ENCODE measurements at regions not wholly inside any gene's neighbourhood (a gene's known extent, or its start where the extent isn't known, plus 50 kb on each side); places are given as distances from the start of the nearest gene placed in this dataset.
"Not testable (repeated sequence)": the region's sequence is repeated elsewhere in the genome, so short reads cannot be mapped to it uniquely, and the experiment has no call there.

- ATAC-seq (ENCODE audit: low FRiP score in 2 of 2) (no peak), DNase-seq (no peak)
- Histone ChIP-seq H3K4me3 (no peak overlapping the region), H3K27ac (no peak overlapping the region), H3K4me1 (no peaks in the 10 kb centered on the region), H3K36me3 (no peaks in the 10 kb centered on the region), H3K27me3 (no peaks in the 10 kb centered on the region), H3K9me3 (no peaks in the 10 kb centered on the region)
- WGBS, 2 donors: 68 to 75% methylated on average over 3 of the region's 3 CpGs
- TF ChIP-seq POLR2A (IDR thresholded peaks at IDR 0.05): no peak
- TF ChIP-seq EP300 (IDR thresholded peaks at IDR 0.05): no peak
- TF ChIP-seq, protein P1, sequence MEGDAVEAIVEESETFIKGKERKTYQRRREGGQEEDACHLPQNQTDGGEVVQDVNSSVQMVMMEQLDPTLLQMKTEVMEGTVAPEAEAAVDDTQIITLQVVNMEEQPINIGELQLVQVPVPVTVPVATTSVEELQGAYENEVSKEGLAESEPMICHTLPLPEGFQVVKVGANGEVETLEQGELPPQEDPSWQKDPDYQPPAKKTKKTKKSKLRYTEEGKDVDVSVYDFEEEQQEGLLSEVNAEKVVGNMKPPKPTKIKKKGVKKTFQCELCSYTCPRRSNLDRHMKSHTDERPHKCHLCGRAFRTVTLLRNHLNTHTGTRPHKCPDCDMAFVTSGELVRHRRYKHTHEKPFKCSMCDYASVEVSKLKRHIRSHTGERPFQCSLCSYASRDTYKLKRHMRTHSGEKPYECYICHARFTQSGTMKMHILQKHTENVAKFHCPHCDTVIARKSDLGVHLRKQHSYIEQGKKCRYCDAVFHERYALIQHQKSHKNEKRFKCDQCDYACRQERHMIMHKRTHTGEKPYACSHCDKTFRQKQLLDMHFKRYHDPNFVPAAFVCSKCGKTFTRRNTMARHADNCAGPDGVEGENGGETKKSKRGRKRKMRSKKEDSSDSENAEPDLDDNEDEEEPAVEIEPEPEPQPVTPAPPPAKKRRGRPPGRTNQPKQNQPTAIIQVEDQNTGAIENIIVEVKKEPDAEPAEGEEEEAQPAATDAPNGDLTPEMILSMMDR (IDR thresholded peaks at IDR 0.05): no peak
- TF ChIP-seq POLR2AphosphoS5 (IDR thresholded peaks at IDR 0.05): no peak
These were observed 111.7 kb downstream of the PABPC4L start for GRCh38 chr4:134089885-134090284.

GRCh38 chr4:134085496-134085895 lies 116.1 kb downstream of the PABPC4L start:
- no peak for DNase-seq
- no peak for ATAC-seq (ENCODE audit: low FRiP score in 2 of 2)
- Histone ChIP-seq H3K27me3 (no peaks in the 10 kb centered on the region), H3K4me1 (no peaks in the 10 kb centered on the region), H3K27ac (no peak overlapping the region), H3K4me3 (no peak overlapping the region), H3K36me3 (no peaks in the 10 kb centered on the region), H3K9me3 (no peaks in the 10 kb centered on the region)
- 76 to 80% methylated on average over 2 of the region's 2 CpGs for WGBS, 2 donors
- TF ChIP-seq POLR2A (IDR thresholded peaks at IDR 0.05) (no peak), POLR2AphosphoS5 (IDR thresholded peaks at IDR 0.05) (no peak), EP300 (IDR thresholded peaks at IDR 0.05) (no peak)
- TF ChIP-seq, protein P1 (IDR thresholded peaks at IDR 0.05): no peak

DNA sequence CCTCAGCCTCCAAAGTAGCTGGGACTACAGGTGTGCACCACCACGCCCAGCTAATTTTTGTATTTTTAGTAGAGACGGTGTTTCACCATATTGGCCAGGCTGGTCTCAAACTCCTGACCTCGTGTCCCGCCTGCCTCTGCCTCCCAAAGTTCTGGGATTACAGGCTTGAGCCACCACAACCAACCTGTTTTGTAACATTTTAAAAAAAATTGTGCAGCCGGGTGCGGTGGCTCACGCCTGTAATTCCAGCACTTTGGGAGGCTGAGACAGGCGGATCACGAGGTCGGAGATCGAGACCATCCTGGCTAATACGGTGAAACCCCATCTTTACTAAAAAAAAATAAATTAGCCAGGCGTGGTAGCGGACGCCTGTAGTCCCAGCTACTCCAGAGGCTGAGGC lies 122.5 kb downstream of the PABPC4L start:
- not testable (repeated sequence) for H3K4me1 ChIP-seq; H3K27ac ChIP-seq; H3K36me3 ChIP-seq; ATAC-seq (ENCODE audit: low FRiP score in 2 of 2); H3K4me3 ChIP-seq; H3K9me3 ChIP-seq; DNase-seq; H3K27me3 ChIP-seq
- 85 to 96% methylated on average over 15 of the region's 15 CpGs for WGBS, 2 donors

DNA sequence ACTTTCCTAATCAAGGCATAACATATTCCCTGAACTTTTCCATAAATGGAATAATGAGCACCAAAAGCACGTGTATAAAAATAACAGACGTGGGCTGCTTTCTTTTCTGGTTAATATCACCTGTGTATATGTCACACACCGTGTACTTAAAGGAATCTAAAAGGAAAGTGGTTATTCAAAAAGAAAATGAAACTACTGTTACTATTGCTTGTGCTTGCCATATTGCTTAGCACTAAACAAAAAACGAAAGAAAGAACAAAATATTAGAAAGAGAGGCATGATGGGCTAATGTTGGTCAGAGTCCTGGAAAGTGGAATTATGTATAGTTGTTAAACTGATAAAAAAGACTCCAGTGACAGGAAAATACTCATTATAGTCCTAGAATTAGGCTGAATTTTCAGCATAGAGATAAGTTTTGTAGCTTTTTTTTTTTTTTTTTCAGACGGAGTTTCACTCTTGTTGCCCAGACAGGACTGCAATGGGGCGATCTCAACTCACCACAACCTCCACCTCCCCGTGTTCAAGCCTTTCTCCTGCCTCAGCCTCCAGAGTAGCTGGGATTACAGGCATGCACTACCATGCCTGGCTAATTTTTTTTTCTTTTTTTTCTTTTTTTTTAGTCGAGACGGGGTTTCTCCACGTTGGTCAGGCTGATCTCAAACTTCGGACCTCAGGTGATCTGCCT lies 123.2 kb downstream of the PABPC4L start:
- Histone ChIP-seq H3K36me3 (no peaks in the 10 kb centered on the region), H3K4me3 (no peak overlapping the region), H3K27me3 (no peaks in the 10 kb centered on the region), H3K27ac (no peak overlapping the region), H3K9me3 (no peaks in the 10 kb centered on the region), H3K4me1 (no peaks in the 10 kb centered on the region)
- WGBS, 2 donors: 81 to 87% methylated on average over 11 of the region's 11 CpGs
- DNase-seq (no peak), ATAC-seq (ENCODE audit: low FRiP score in 2 of 2) (no peak)
- TF ChIP-seq, protein P1 (IDR thresholded peaks at IDR 0.05): no peak
- no peak for TF ChIP-seq POLR2AphosphoS5 (IDR thresholded peaks at IDR 0.05)
- no peak for TF ChIP-seq EP300 (IDR thresholded peaks at IDR 0.05)
- TF ChIP-seq POLR2A (IDR thresholded peaks at IDR 0.05): no peak

DNA sequence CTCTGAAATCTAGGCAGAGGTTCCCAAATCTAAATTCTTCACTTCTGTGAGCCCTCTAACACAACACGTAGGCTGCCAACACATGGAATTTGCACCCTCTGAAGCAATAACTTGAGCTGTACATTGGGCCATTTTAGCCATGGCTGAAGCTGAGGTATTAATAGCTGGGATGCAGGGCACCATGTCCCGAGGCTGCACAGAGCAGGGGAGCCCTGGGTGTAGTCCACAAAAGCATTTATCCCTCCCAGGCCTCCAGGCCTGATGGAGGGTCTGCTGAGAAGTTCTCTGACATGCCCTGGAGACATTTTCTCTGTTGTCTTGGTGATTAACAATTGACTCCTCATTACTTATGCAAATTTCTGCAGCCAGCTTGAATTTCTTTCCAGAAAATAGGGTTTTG lies 127.9 kb downstream of the PABPC4L start:
- Histone ChIP-seq H3K27me3 (no peaks in the 10 kb centered on the region), H3K9me3 (no peaks in the 10 kb centered on the region), H3K4me3 (no peak overlapping the region), H3K27ac (no peak overlapping the region), H3K4me1 (no peaks in the 10 kb centered on the region), H3K36me3 (no peaks in the 10 kb centered on the region)
- peak in 1 of 2 donors; percentile 51 for ATAC-seq (ENCODE audit: low FRiP score in 2 of 2)
- DNase-seq: no peak
- WGBS, 2 donors: 77 to 86% methylated on average over 2 of the region's 2 CpGs
- TF ChIP-seq POLR2AphosphoS5 (IDR thresholded peaks at IDR 0.05) (no peak), EP300 (IDR thresholded peaks at IDR 0.05) (no peak), POLR2A (IDR thresholded peaks at IDR 0.05) (no peak)
- TF ChIP-seq, protein P1 (IDR thresholded peaks at IDR 0.05): no peak

Data from upper lobe of left lung (tissue), 6 donors.